ENCODE measurements at regions not wholly inside any gene's neighbourhood (a gene's known extent, or its start where the extent isn't known, plus 50 kb on each side); places are given as distances from the start of the nearest gene placed in this dataset.

DNA sequence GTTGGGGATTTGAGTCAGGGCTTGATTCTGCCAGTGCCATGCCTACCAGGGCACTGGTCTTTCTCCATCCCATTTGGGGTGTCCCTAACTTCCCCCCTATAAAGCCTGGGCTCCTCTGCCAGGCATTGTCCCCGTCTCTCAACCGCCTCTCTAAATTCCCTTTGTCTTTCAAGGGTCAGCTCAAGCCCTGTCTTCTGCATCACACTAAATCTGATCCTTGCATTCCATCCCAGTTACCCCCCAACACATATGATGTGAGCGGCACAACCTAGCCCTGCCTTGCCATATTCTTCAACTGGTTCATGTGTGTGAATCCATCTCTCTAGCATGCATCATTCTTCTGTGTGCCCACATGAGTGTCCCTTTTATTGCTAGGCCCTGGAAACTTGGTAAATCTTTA is 480.9 kb downstream of the ZNF536 start:
- Histone ChIP-seq H3K79me2 (ENCODE audit: insufficient read depth, low read depth, low read length) (no peaks in the 10 kb centered on the region), H3K27ac (ENCODE audit: low read depth, low read length, poor library complexity, severe bottlenecking) (no peak overlapping the region), H3K9me2 (ENCODE audit: insufficient read depth, low read length) (no peaks in the 10 kb centered on the region), H3K4me2 (ENCODE audit: low read length) (no peak overlapping the region), H2AFZ (ENCODE audit: low read length) (no peak overlapping the region), H3K9me3 (ENCODE audit: low read length) (no peaks in the 10 kb centered on the region), H4K20me1 (ENCODE audit: insufficient read depth, low read length) (no peaks in the 10 kb centered on the region), H3K4me3 (ENCODE audit: low read depth, low read length, poor library complexity, severe bottlenecking) (no peak overlapping the region), H3K36me3 (ENCODE audit: insufficient read depth, low read length) (no peaks in the 10 kb centered on the region), H3K4me1 (ENCODE audit: insufficient read depth, low read length, poor library complexity, severe bottlenecking) (no peaks in the 10 kb centered on the region)
- intact Hi-C loops (cut with micrococcal nuclease; ENCODE audit: unreplicated experiment): no loop called here
- no TSS peak for BruUV-seq (replicated peaks)
- no peak for TF ChIP-seq EZH2phosphoT487 (IDR thresholded peaks at IDR 0.05; ENCODE audit: borderline replicate concordance, low read depth, low read length)
- TF ChIP-seq CTCF (conservative IDR thresholded peaks at IDR 0.05; ENCODE audit: low read length): no peak
- CTCF ChIA-PET (ENCODE audit: unreplicated experiment): no interaction called here
- POLR2A ChIA-PET: no interaction called here
- DNase-seq (ENCODE audit: low spot score): no peak

- H3K4me2 ChIP-seq (ENCODE audit: low read length): no peak overlapping the region
- no peaks in the 10 kb centered on the region for H3K79me2 ChIP-seq (ENCODE audit: insufficient read depth, low read depth, low read length)
- ChIA-PET CTCF (ENCODE audit: unreplicated experiment) (no interaction called here), POLR2A (no interaction called here)
- no peak overlapping the region for H3K4me3 ChIP-seq (ENCODE audit: low read depth, low read length, poor library complexity, severe bottlenecking)
- H3K9me2 ChIP-seq (ENCODE audit: insufficient read depth, low read length): no peaks in the 10 kb centered on the region
- no peak overlapping the region for H2AFZ ChIP-seq (ENCODE audit: low read length)
- no peak overlapping the region for H3K27ac ChIP-seq (ENCODE audit: low read depth, low read length, poor library complexity, severe bottlenecking)
- no TSS peak for BruUV-seq (replicated peaks)
- no peak for TF ChIP-seq CTCF (conservative IDR thresholded peaks at IDR 0.05; ENCODE audit: low read length)
- no peaks in the 10 kb centered on the region for H3K9me3 ChIP-seq (ENCODE audit: low read length)
- DNase-seq (ENCODE audit: low spot score): no peak
- H3K4me1 ChIP-seq (ENCODE audit: insufficient read depth, low read length, poor library complexity, severe bottlenecking): no peaks in the 10 kb centered on the region
- H3K36me3 ChIP-seq (ENCODE audit: insufficient read depth, low read length): no peaks in the 10 kb centered on the region
- H4K20me1 ChIP-seq (ENCODE audit: insufficient read depth, low read length): no peaks in the 10 kb centered on the region
- intact Hi-C loops (cut with micrococcal nuclease; ENCODE audit: unreplicated experiment): no loop called here
Observed at GRCh38 chr19:30852168-30852567, 480.0 kb downstream of the ZNF536 start.

- BruUV-seq (replicated peaks): no TSS peak
- Histone ChIP-seq H3K36me3 (ENCODE audit: insufficient read depth, low read length) (no peaks in the 10 kb centered on the region), H3K4me1 (ENCODE audit: insufficient read depth, low read length, poor library complexity, severe bottlenecking) (no peaks in the 10 kb centered on the region), H3K9me2 (ENCODE audit: insufficient read depth, low read length) (no peaks in the 10 kb centered on the region), H4K20me1 (ENCODE audit: insufficient read depth, low read length) (no peaks in the 10 kb centered on the region), H3K27ac (ENCODE audit: low read depth, low read length, poor library complexity, severe bottlenecking) (no peak overlapping the region), H3K4me2 (ENCODE audit: low read length) (no peak overlapping the region), H3K79me2 (ENCODE audit: insufficient read depth, low read depth, low read length) (no peaks in the 10 kb centered on the region), H3K4me3 (ENCODE audit: low read depth, low read length, poor library complexity, severe bottlenecking) (no peak overlapping the region), H3K9me3 (ENCODE audit: low read length) (no peaks in the 10 kb centered on the region), H2AFZ (ENCODE audit: low read length) (no peak overlapping the region)
- intact Hi-C loops (cut with micrococcal nuclease; ENCODE audit: unreplicated experiment): no loop called here
- CTCF ChIA-PET (ENCODE audit: unreplicated experiment): no interaction called here
- no peak for TF ChIP-seq EZH2phosphoT487 (IDR thresholded peaks at IDR 0.05; ENCODE audit: borderline replicate concordance, low read depth, low read length)
- TF ChIP-seq CTCF (conservative IDR thresholded peaks at IDR 0.05; ENCODE audit: low read length): no peak
- POLR2A ChIA-PET: no interaction called here
- DNase-seq (ENCODE audit: low spot score): no peak
Observed at GRCh38 chr19:30851646-30852045, 479.5 kb downstream of the ZNF536 start.
